H54 (cell line): ENCODE measurements at regions not wholly inside any gene's neighbourhood (a gene's known extent, or its start where the extent isn't known, plus 50 kb on each side); places are given as distances from the start of the nearest gene placed in this dataset.
"Not testable (repeated sequence)": the region's sequence is repeated elsewhere in the genome, so short reads cannot be mapped to it uniquely, and the experiment has no call there.

Experiments
- DNase-seq: peaks from one replicate; pipeline ENCODE4 v3.0.0; 2011; ENCODE audit warnings: low spot score, mixed read lengths; ENCODE audit not compliant: insufficient read length
- FAIRE-seq: peaks from 3 replicates; lab custom pipeline; 2011; peaks lifted over from hg19 to GRCh38; lab: Jason Lieb, UNC
- POLR2A ChIP-seq: IDR thresholded peaks from 2 replicates; pipeline ENCODE4 v1.6.1; 2011; ENCODE audit warnings: low read depth, mild to moderate bottlenecking, low read length

DNA sequence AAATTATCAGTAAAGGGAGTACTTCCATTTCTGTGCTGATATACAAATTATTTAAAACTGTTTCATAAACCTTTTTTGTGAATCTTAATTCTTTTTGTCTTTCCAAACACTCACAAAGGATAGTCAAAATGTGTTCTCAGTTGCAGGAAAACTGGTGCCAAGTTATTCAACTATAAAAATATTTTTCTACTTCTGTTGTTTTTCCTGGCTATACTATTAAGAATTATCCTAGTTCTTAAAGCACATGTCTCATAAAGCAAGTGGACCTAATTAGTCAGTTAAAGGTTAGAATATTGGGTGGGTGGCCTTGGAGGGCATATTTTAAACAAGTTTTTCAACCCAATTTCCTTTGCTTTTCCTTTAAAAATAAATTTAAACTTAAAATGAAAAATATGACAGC, 1460.3 kb upstream of the SLC10A2 start:
- FAIRE-seq (no peak), DNase-seq (no peak)
- no peak for TF ChIP-seq POLR2A

DNA sequence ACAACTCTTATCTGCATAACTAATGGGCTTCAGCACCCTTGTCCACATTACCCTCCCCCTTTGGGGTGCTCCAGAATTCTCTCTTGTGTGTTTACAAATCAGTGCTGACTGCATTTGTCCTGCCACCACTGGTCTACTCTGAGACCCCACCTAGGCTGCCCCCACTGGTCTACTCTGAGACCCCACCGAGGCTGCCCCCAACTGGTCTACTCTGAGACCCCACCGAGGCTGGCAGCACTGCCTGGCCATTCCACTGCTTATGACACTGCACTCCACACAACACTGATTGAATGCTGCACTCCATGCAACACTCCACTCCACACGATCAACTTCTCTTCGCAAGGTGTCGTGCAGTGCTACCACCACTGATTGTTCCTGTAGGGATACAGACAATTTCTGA, 1459.2 kb upstream of the SLC10A2 start:
- TF ChIP-seq POLR2A: no peak
- FAIRE-seq: no peak
- no peak for DNase-seq

DNA sequence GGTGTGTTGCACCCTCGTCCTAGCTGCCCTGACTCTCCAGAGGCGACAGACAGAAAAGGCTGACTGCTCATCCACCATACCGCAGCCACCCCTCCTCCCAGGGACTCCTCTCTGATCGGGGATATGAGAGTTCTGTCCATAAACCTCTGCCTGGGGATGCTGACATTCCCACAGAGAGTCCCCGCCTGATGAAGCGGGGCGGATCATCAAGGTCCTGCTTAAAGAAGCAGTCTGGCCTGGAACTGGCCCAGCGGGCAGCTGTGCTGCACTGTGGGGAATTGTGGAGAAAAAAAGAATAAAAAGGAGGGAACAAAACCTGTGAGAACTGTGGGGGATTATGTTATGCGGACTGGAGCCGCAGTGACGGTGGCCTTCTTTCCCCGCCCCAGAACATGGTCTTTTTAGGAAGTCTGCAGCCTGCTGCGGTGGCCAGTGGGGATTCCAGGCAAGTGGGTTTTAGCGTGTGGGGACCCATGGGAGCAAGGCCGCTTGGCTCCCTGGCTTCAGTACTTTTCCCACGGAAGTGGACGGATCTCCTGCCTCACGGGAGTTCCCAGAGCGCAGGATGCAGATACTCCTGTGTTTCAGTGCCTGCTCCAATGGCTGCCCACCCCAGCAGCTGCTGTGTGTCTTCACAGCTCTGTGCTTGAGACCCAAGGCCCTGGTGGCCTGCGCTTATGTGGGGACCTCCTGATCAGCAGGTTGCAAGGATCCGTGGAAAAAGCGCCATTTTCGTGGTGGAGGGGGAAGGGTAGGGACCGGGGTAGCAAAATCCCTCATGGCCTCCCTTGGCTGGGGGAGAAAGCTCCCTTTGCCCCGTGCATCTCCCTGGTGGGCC, 1456.2 kb upstream of the SLC10A2 start:
- no peak for TF ChIP-seq POLR2A
- no peak for FAIRE-seq
- no peak for DNase-seq

DNA sequence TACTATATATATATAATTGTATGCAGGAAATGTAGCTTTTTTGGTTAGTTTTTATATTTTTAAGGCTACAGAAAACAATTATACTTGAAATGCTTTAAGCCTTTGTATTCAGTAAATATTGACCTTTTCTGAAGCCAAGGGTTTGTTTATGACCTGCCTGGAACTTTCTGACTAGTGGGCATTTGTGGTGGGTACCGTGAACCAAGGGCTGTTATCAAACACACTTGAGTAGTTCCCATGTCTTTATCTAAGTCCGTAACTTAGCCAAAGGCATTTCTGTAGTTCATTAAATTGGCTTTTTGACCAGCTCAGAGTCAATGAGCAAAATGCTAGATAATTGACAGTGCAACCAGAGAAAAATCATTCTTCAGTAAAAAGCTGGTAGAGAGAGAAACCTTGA, 1444.2 kb upstream of the SLC10A2 start:
- TF ChIP-seq POLR2A: no peak
- DNase-seq: no peak

DNA sequence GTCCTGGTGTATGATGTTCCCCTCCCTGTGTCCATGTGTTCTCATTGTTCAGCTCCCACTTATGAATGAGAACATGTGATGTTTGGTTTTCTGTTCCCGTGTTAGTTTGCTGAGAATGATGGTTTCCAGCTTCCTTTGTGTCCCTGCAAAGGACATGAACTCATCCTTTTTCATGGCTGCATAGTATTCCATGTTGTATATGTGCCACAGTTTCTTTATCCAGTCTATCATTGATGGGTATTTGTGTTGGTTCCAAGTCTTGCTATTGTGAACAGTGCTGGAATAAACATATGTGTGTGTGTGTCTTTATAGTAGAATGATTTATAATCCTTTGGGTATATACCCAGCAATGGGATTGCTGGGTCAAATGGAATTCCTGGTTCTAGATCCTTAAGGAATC, 1427.3 kb upstream of the SLC10A2 start:
- not testable (repeated sequence) for DNase-seq, FAIRE-seq

More for the DNA sequence above, 1444.2 kb upstream of the SLC10A2 start:
- FAIRE-seq: peak; percentile 65

DNA sequence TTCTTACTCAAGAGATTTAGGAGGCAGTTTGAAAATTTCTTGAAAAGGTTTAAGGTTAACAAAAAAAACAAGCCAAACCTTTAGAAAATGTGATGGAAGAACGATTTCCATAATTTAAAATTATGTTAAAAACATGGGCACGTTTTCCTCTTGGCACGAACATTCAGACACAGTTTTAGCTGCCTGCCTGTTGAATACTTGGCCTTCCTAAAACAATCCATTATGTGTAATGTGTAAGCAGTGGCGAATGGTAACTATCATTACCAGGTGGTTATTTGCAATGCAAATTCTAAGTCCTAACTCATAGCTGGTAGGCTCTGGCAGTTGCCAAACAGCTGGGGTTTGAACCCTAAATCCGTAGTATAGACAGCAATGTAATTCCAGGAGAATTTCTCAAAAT, 1425.7 kb upstream of the SLC10A2 start:
- no peak for FAIRE-seq
- no peak for TF ChIP-seq POLR2A
- DNase-seq: no peak

DNA sequence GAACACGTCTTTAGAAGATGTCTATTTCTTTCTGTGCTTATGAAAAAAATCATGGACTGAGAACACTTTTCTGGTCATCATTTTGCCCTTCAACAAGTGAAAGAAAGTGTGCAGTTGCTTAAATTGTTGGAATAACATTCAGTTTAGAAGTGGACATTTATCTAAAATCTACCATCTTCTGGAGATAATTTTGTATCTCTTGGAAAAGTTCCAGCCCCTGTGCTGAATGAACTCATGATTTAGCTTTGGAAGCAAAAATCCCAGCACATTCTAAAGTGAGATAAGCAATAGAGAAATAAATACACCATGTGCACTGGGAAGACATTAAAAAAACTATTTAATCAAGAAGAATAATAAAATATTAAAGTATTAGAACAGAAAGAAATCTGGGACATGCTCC, 1420.8 kb upstream of the SLC10A2 start:
- DNase-seq (no peak), FAIRE-seq (no peak)
- TF ChIP-seq POLR2A: no peak

DNA sequence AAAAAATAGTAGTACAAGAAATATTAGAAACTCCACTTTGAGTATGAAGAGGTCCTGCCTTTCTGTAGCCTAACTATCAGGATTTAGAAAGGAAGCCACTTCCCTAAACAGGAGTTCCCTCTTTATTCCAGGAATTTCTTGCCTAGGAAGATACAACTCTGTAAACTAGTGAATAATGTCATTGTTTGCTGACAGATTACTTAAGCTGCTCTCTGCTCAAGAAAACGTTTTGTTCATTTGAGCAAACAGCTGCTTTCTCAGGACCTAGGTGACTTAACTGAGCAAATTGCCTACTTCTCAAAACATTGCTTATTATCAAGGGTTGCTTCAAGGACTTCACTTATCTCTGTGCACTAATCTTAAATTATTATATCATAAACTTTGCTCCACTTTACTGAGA, 1419.4 kb upstream of the SLC10A2 start:
- no peak for TF ChIP-seq POLR2A
- no peak for FAIRE-seq

DNA sequence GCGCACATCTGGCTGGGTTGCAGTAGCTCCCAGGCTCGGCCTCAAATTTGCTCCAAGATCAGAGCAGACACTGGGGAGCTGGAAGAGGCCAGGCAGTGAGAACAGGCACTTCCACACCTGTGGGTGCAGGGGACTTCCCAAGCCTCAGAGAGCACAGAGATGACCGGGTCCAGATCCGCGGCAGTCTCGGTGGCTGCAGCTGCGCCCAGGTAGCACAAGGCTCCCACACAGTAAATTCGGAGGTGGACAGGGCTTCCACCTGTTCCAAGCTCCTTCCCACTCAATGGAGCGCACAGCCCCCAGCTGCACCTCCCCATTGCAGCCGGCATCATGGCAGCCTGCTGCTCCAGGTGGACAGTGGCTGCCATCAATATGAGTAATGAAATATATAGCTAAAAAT, 1417.4 kb upstream of the SLC10A2 start:
- no peak for TF ChIP-seq POLR2A
- DNase-seq (no peak), FAIRE-seq (no peak)

More for the DNA sequence above, 1419.4 kb upstream of the SLC10A2 start:
- no peak for DNase-seq

DNA sequence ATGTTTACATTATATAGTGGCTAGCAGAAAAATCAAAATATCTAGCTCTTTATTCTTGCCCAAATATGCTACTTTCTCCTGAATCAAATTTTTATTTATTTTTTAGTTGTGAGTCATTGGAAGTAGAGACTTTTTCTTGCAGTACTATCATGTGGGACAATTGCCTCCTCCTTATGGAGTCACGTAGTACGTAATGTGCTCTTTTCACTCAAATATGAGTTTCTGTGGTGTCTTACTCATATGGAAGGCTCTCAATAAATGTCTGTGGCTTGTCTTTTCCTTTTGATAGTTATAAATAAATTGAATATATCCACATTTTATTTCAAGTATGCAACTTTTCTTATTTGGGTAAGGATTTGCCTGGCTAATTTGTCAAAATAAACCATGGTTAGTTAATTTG, 1411.0 kb upstream of the SLC10A2 start:
- DNase-seq: no peak
- no peak for TF ChIP-seq POLR2A
- FAIRE-seq: no peak

DNA sequence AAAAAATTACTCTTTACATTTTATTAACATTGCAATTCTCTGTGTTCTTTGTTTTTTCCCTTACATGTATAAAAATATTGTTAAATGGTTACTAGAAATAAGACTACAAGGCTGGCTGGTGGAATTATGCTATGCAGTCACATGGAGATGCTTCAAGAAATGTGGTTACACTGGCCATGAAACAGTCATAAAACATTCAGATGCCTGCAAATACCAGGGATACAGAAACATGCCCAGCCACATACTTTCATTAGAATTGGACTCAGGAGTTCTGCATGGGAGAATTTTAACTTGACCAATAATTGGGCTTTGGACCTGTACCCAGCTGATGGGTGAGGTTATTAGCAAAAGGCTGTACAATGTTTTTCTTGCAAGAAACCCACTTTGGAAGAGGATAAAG, 1407.7 kb upstream of the SLC10A2 start:
- FAIRE-seq (no peak), DNase-seq (no peak)
- no peak for TF ChIP-seq POLR2A

DNA sequence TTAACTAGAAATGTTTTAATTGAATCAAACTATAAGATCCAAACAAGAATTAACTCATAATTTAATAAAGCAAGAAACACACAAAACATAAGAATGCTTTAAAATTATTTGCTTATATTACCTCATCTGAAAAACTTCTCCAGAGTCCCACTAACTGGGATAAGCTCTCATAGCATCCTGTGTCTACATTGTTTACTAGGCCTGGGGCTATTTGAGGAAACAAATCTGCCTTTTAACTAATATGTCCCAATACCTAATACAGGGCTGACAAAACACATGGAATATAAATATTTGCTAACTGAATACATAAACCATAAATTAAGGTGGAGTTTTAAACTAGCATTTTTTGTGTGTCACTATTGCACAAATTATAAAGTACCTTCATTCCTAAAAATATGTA, 1399.8 kb upstream of the SLC10A2 start:
- DNase-seq (no peak), FAIRE-seq (no peak)
- no peak for TF ChIP-seq POLR2A

DNA sequence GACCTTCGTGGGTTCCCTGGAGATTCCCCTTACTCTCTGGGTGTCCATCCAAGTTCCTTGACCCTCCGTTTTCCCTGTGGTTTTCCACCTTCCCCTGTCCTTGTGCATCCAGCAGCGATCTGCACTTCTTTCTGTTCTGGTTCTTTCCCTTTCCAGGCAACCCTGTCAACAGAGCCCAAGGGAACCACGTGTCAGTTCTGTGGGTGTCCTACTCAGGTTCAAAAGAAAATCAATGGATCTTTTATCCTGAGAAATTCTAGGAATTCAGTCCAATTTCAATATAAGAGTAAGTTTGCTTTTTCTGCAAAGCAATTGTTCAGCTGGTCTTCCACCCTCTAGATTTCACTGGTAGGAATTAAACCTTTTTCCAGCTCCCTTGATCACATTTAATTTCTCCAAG, 1394.8 kb upstream of the SLC10A2 start:
- DNase-seq (no peak), FAIRE-seq (no peak)
- no peak for TF ChIP-seq POLR2A

DNA sequence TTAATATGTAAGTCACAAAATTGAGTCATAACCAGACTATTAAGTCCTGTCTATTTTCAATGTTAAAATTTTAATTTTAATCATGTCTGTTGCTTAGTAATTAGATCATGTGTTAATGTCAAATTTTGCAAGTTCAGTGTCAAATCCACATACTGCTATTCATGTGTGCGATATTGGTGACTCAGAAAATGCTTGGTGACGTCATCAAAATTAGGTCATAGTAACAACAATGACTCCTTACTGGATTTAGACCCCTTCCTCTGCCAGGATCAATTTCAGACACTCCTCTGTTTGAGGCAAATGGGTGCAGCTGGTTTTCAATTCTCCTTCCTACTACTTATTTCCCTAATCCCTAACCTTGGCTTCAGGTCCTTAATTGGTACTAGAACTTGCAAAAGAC, 1394.3 kb upstream of the SLC10A2 start:
- DNase-seq: no peak
- FAIRE-seq: peak; percentile 15
- TF ChIP-seq POLR2A: no peak

DNA sequence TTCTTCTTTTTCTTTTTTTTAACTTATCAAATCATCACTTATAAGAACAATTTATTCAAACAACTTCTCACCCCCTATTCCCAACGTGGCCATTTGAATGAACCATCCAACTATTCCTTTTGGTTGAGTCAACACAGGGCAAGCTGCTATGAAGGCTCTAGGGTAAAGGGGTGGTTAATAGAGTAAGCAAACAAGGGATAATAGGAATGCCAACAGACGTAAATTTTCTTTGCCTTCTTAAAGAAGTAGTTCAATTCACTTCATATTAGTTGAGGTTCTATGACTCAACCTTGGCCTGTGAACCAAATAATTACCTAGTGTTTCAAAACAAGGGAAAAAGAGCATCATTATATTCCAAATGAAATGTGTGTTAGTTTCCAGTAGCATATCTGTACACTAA, 1383.8 kb upstream of the SLC10A2 start:
- no peak for DNase-seq
- no peak for TF ChIP-seq POLR2A
- FAIRE-seq: no peak
